GM10266 (cell line): ENCODE measurements at regions not wholly inside any gene's neighbourhood (a gene's known extent, or its start where the extent isn't known, plus 50 kb on each side); places are given as distances from the start of the nearest gene placed in this dataset.
A peak's percentile ranks its signal among the peaks of the same experiment; 100 is the strongest.
"Not testable (repeated sequence)": the region's sequence is repeated elsewhere in the genome, so short reads cannot be mapped to it uniquely, and the experiment has no call there.

ENCODE experiments used
- DNase-seq: peaks from one replicate; pipeline ENCODE4 v3.0.0; 2012; ENCODE audit errors: extremely low spot score
- CTCF ChIP-seq: IDR thresholded peaks from 2 replicates; pipeline ENCODE4 v1.5.1; 2012; ENCODE audit warnings: mild to moderate bottlenecking, low read depth; ENCODE audit not compliant: control insufficient read depth, insufficient read depth; ENCODE audit errors: missing control alignments

- no peak for DNase-seq
- no peak for TF ChIP-seq CTCF
These were observed 624.7 kb upstream of the ACO1 start for GRCh38 chr9:31759703-31760102.

GRCh38 chr9:31774021-31774420, 610.4 kb upstream of the ACO1 start:
- not testable (repeated sequence) for DNase-seq

- TF ChIP-seq CTCF = no peak
These were observed 609.9 kb upstream of the ACO1 start for GRCh38 chr9:31774571-31774970.

GRCh38 chr9:31776471-31776870, 608.0 kb upstream of the ACO1 start:
- DNase-seq = no peak
- no peak for TF ChIP-seq CTCF

More at GRCh38 chr9:31774571-31774970, 609.9 kb upstream of the ACO1 start:
- no peak for DNase-seq

- no peak for DNase-seq
- TF ChIP-seq CTCF = no peak
These were observed 601.0 kb upstream of the ACO1 start for GRCh38 chr9:31783491-31783890.

GRCh38 chr9:31790720-31791119, 593.7 kb upstream of the ACO1 start:
- no peak for DNase-seq
- TF ChIP-seq CTCF = no peak

- peak; percentile 64 for TF ChIP-seq CTCF
- DNase-seq = no peak
These were observed 584.4 kb upstream of the ACO1 start for GRCh38 chr9:31799953-31800609.
